ENCODE measurements at regions not wholly inside any gene's neighbourhood (a gene's known extent, or its start where the extent isn't known, plus 50 kb on each side); places are given as distances from the start of the nearest gene placed in this dataset.

GRCh38 chr5:19258686-19259085 is 729.3 kb downstream of the CDH18 start:
- TF ChIP-seq CTCF (IDR thresholded peaks at IDR 0.05) (no peak), POLR2A (IDR thresholded peaks at IDR 0.05) (no peak)

Measured in breast epithelium (tissue), 3 donors.